OCI-LY3 (cell line): ENCODE measurements at regions not wholly inside any gene's neighbourhood (a gene's known extent, or its start where the extent isn't known, plus 50 kb on each side); places are given as distances from the start of the nearest gene placed in this dataset.

Experiments
- H2AFZ ChIP-seq: fragments of 200-600, 300-600 bp; shearing (Covaris generic); 2 replicates; pipeline ENCODE4 v1.6.0; 2014; ENCODE audit warnings: antibody characterized with exemption, low read depth, low read length
- H3K27ac ChIP-seq: fragments of 200-600, 300-600 bp; sonication (generic); 2 replicates; pipeline ENCODE4 v1.5.1; 2014; ENCODE audit warnings: mild to moderate bottlenecking, low read length, moderate library complexity, mixed read lengths
- H3K27me3 ChIP-seq: fragments of 200-600, 300-600 bp; sonication (generic); 2 replicates; pipeline ENCODE4 v1.6.1; 2014; ENCODE audit warnings: low read depth, low read length, mixed read lengths
- H3K36me3 ChIP-seq: fragments of 200-600, 300-600 bp; sonication (generic); replicated peaks from 2 replicates; pipeline ENCODE3; 2014; ENCODE audit warnings: low read depth, low read length, mixed read lengths
- H3K4me1 ChIP-seq: fragments of 300-600, 200-600 bp; sonication (generic); 2 replicates; pipeline ENCODE4 v1.6.1; 2014; ENCODE audit warnings: low read length, mixed read lengths
- H3K4me2 ChIP-seq: fragments of 200-600, 300-600 bp; sonication (generic); 2 replicates; pipeline ENCODE4 v1.6.1; 2014; ENCODE audit warnings: low read length, mixed read lengths
- H3K4me3 ChIP-seq: fragments of 300-600, 200-600 bp; sonication (generic); 2 replicates; pipeline ENCODE4 v1.5.1; 2014; ENCODE audit warnings: antibody characterized with exemption, mild to moderate bottlenecking, low read length, moderate library complexity
- H3K79me2 ChIP-seq: fragments of 300-600, 200-600 bp; shearing (Covaris generic); 2 replicates; pipeline ENCODE4 v1.6.1; 2014; ENCODE audit warnings: mild to moderate bottlenecking, low read length, mixed read lengths
- H3K9ac ChIP-seq: fragments of 300-600, 200-600 bp; shearing (Covaris generic); 2 replicates; pipeline ENCODE4 v1.6.0; 2014; ENCODE audit warnings: mild to moderate bottlenecking, low read length, moderate library complexity
- H3K9me3 ChIP-seq: fragments of 200-600, 300-600 bp; shearing (Covaris generic); 2 replicates; pipeline ENCODE4 v1.6.1; 2014; ENCODE audit warnings: low read length, mixed read lengths; ENCODE audit not compliant: insufficient read depth
- H4K20me1 ChIP-seq: fragments of 200-600, 300-600 bp; sonication (generic); 2 replicates; pipeline ENCODE4 v1.6.1; 2016; ENCODE audit warnings: low read length, mixed read lengths; ENCODE audit not compliant: insufficient read depth
- CTCF ChIP-seq: fragments of 200-600, 300-600 bp; sonication (generic); IDR thresholded peaks from 2 replicates; pipeline ENCODE4 v1.5.1; 2014; ENCODE audit warnings: antibody characterized with exemption, low read length, low read depth
- EZH2phosphoT487 ChIP-seq: fragments of 200-600 bp; shearing (Covaris generic); IDR thresholded peaks from 2 replicates; pipeline ENCODE4 v1.6.1; 2018; ENCODE audit warnings: antibody characterized with exemption, mixed run types, low read depth

- no peaks in the 10 kb centered on the region for H3K9me3 ChIP-seq
- TF ChIP-seq EZH2phosphoT487 (no peak), CTCF (no peak)
- no peak overlapping the region for H3K4me3 ChIP-seq
- no peaks in the 10 kb centered on the region for H3K79me2 ChIP-seq
- no peak overlapping the region for H3K27ac ChIP-seq
- no peaks in the 10 kb centered on the region for H4K20me1 ChIP-seq
- H3K4me1 ChIP-seq = no peaks in the 10 kb centered on the region
- no peak overlapping the region for H2AFZ ChIP-seq
- no peak overlapping the region for H3K4me2 ChIP-seq
- no peaks in the 10 kb centered on the region for H3K36me3 ChIP-seq
- no peaks in the 10 kb centered on the region for H3K27me3 ChIP-seq
- no peak overlapping the region for H3K9ac ChIP-seq
These were observed 1080.9 kb upstream of the IGFBP7 start for GRCh38 chr4:58191109-58191508.

DNA sequence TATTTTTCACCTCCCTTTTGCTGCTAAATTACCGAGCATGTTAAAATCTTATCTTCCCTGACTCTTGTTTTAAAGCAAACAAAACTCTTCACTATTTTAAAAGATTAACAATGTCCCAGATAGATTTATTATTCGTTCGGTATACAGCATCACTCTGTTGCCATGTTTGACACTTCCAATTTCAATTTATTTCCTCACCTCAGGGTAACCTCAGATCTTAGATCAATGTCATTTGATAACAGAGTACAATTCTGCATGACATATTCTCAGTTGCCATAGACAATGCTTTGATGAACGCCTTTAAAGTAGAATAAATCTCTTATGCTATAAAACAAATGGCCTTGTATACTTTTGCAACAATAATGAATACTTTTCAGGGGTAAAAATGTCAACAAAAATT is 1078.1 kb upstream of the IGFBP7 start:
- TF ChIP-seq CTCF (no peak), EZH2phosphoT487 (no peak)
- Histone ChIP-seq H4K20me1 (no peaks in the 10 kb centered on the region), H3K36me3 (no peaks in the 10 kb centered on the region), H3K79me2 (no peaks in the 10 kb centered on the region), H3K4me2 (no peak overlapping the region), H3K27ac (no peak overlapping the region), H3K27me3 (no peaks in the 10 kb centered on the region), H3K9me3 (no peaks in the 10 kb centered on the region), H3K9ac (no peak overlapping the region), H3K4me1 (no peaks in the 10 kb centered on the region), H2AFZ (no peak overlapping the region), H3K4me3 (no peak overlapping the region)

DNA sequence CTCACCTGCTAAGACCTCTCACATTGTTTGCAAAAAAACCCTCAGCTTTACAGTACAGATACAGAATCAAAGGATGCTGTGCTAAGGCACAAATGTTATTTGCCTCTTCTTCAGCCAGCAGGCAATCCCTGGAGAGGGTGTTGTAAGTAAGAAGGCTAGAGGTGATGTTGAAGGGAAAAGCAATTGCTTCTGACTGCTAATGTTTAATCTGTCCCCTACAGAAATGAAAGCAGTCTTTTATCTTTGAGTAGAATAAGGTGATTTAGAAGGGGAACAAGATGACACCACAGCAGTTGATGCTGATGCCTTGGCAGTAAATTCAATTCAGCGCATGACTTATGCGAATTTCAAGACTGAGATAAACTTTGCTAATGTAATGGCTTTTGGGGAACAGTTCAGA is 1064.8 kb upstream of the IGFBP7 start:
- Histone ChIP-seq H3K4me1 (no peaks in the 10 kb centered on the region), H3K27ac (no peak overlapping the region), H3K27me3 (no peaks in the 10 kb centered on the region), H3K4me2 (no peak overlapping the region), H2AFZ (no peak overlapping the region), H3K4me3 (no peak overlapping the region), H4K20me1 (no peaks in the 10 kb centered on the region), H3K9ac (no peak overlapping the region), H3K36me3 (no peaks in the 10 kb centered on the region), H3K9me3 (no peaks in the 10 kb centered on the region), H3K79me2 (no peaks in the 10 kb centered on the region)
- TF ChIP-seq EZH2phosphoT487 (no peak), CTCF (no peak)

- H3K4me2 ChIP-seq = no peak overlapping the region
- TF ChIP-seq CTCF = no peak
- TF ChIP-seq EZH2phosphoT487 = no peak
- no peak overlapping the region for H3K9ac ChIP-seq
- no peaks in the 10 kb centered on the region for H3K4me1 ChIP-seq
- no peaks in the 10 kb centered on the region for H3K79me2 ChIP-seq
- no peaks in the 10 kb centered on the region for H4K20me1 ChIP-seq
- H2AFZ ChIP-seq = no peak overlapping the region
- no peaks in the 10 kb centered on the region for H3K9me3 ChIP-seq
- H3K36me3 ChIP-seq = no peaks in the 10 kb centered on the region
- no peak overlapping the region for H3K4me3 ChIP-seq
- H3K27ac ChIP-seq = no peak overlapping the region
- H3K27me3 ChIP-seq = no peaks in the 10 kb centered on the region
These were observed 1056.3 kb upstream of the IGFBP7 start for GRCh38 chr4:58166490-58166889.
